ENCODE measurements at regions not wholly inside any gene's neighbourhood (a gene's known extent, or its start where the extent isn't known, plus 50 kb on each side); places are given as distances from the start of the nearest gene placed in this dataset.
"Not testable (repeated sequence)": the region's sequence is repeated elsewhere in the genome, so short reads cannot be mapped to it uniquely, and the experiment has no call there.

GRCh38 chr16:76681296-76681695, 404.1 kb downstream of the CNTNAP4 start:
- Histone ChIP-seq H3K27ac (no peak overlapping the region), H3K9me3 (no peaks in the 10 kb centered on the region), H3K36me3 (no peaks in the 10 kb centered on the region), H3K27me3 (no peaks in the 10 kb centered on the region), H3K4me3 (no peak overlapping the region), H3K4me1 (no peaks in the 10 kb centered on the region)
- TF ChIP-seq POLR2A (IDR thresholded peaks at IDR 0.05) (no peak), POLR2AphosphoS5 (IDR thresholded peaks at IDR 0.05) (no peak)
- TF ChIP-seq, protein P1, sequence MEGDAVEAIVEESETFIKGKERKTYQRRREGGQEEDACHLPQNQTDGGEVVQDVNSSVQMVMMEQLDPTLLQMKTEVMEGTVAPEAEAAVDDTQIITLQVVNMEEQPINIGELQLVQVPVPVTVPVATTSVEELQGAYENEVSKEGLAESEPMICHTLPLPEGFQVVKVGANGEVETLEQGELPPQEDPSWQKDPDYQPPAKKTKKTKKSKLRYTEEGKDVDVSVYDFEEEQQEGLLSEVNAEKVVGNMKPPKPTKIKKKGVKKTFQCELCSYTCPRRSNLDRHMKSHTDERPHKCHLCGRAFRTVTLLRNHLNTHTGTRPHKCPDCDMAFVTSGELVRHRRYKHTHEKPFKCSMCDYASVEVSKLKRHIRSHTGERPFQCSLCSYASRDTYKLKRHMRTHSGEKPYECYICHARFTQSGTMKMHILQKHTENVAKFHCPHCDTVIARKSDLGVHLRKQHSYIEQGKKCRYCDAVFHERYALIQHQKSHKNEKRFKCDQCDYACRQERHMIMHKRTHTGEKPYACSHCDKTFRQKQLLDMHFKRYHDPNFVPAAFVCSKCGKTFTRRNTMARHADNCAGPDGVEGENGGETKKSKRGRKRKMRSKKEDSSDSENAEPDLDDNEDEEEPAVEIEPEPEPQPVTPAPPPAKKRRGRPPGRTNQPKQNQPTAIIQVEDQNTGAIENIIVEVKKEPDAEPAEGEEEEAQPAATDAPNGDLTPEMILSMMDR (IDR thresholded peaks at IDR 0.05): no peak
- intact Hi-C loops (cut with DNase I; ENCODE audit: low total_unique reads): no loop called here
- DNase-seq (ENCODE audit: low spot score in 2 of 2): no peak

DNA sequence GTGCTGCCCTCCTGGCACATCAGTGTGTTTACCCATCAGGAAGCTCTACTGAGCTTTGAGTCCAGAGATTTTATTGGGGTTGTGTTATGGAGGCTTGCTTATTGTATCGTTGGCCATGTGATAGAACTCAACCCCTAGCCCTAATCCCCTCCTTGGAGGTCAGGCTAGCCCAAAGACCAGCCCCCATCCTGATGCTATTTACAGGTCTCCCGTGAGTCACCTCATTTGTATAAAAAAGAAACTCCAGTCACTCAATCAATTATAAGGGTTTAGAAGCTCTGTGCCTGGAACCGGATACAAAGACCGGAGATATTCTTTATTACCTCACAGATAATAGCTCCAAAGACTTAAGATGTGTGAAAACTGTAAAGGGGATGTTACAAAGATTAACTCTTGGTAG, 405.9 kb downstream of the CNTNAP4 start:
- Histone ChIP-seq H3K4me3 (no peak overlapping the region), H3K9me3 (no peaks in the 10 kb centered on the region), H3K27me3 (no peaks in the 10 kb centered on the region), H3K27ac (no peak overlapping the region), H3K36me3 (no peaks in the 10 kb centered on the region), H3K4me1 (no peaks in the 10 kb centered on the region)
- no peak for DNase-seq (ENCODE audit: low spot score in 2 of 2)
- TF ChIP-seq, protein P1 (IDR thresholded peaks at IDR 0.05): no peak
- intact Hi-C loops (cut with DNase I; ENCODE audit: low total_unique reads): no loop called here

DNA sequence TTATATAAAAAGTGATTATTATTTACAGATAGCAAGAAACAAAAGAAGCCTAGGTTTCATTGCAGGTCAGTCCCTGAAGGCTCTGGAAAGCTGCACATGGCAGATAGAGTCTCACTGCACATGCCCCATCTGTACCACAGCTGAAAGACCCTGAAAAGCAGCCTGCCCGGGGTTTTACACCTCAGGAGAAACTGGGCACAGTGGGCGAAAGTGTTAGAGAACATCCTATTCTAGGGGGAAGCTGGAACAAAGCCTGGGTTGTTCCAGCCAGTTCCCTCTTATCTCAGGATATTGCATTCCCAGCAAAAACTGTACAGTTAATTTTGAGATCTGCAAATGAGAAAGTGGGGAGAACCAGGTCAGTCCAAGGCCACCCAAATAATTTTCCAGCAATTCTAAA, 419.7 kb downstream of the CNTNAP4 start:
- no peak for TF ChIP-seq POLR2AphosphoS5 (IDR thresholded peaks at IDR 0.05)
- TF ChIP-seq POLR2A (IDR thresholded peaks at IDR 0.05): no peak
- TF ChIP-seq, protein P1 (IDR thresholded peaks at IDR 0.05): no peak
- Histone ChIP-seq H3K4me1 (no peaks in the 10 kb centered on the region), H3K9me3 (no peaks in the 10 kb centered on the region), H3K36me3 (no peaks in the 10 kb centered on the region), H3K27ac (no peak overlapping the region), H3K4me3 (no peak overlapping the region), H3K27me3 (no peaks in the 10 kb centered on the region)
- intact Hi-C loops (cut with DNase I; ENCODE audit: low total_unique reads): no loop called here
- no peak for DNase-seq (ENCODE audit: low spot score in 2 of 2)

DNA sequence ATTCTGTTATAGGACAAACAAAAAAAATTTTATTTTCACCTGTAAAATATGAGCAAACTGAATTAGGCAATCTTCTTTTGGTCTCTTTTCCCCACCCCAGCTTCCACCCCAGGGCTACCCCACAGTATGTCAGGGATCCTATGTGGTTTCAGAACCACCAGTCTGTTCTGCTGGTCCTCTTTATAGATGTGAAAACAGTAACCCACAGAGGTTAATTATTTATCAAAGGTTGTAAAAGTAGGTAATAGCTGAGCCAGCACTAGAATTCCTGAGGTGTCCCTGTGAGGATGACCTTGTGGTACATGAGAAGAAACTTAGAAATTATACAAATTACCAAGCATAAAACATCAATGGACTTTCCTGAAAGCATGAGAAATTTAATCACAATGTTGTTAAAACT, 428.7 kb downstream of the CNTNAP4 start:
- H3K27me3 ChIP-seq: no peaks in the 10 kb centered on the region
- no peak for DNase-seq (ENCODE audit: low spot score in 2 of 2)
- intact Hi-C loops (cut with DNase I; ENCODE audit: low total_unique reads): no loop called here
- H3K27ac ChIP-seq: no peak overlapping the region
- no peaks in the 10 kb centered on the region for H3K36me3 ChIP-seq
- TF ChIP-seq POLR2AphosphoS5 (IDR thresholded peaks at IDR 0.05): no peak
- TF ChIP-seq, protein P1 (IDR thresholded peaks at IDR 0.05): no peak
- TF ChIP-seq POLR2A (IDR thresholded peaks at IDR 0.05): no peak
- H3K9me3 ChIP-seq: no peaks in the 10 kb centered on the region
- no peaks in the 10 kb centered on the region for H3K4me1 ChIP-seq
- no peak overlapping the region for H3K4me3 ChIP-seq

DNA sequence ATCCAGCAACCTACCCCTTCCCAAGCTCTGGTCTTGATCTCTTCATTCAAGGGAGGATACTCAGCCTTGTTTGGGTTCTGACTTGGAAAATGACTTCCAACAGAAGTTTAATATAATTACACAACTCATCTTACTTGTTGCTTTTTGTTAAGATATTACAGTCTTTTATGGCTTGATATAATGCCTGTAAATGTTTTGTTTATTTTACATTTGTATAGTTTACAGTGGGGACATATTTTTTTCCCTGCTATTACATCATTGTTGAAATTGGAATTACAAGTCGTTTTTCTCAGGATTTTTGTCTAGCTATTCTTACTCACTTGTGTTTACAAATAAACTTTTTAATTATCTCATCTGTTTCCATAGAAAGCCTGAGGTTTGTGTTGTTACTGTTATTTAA, 436.0 kb downstream of the CNTNAP4 start:
- H3K4me3 ChIP-seq: no peak overlapping the region
- no peak overlapping the region for H3K27ac ChIP-seq
- TF ChIP-seq POLR2AphosphoS5 (IDR thresholded peaks at IDR 0.05) (no peak), POLR2A (IDR thresholded peaks at IDR 0.05) (no peak)
- TF ChIP-seq, protein P1 (IDR thresholded peaks at IDR 0.05): no peak
- DNase-seq (ENCODE audit: low spot score in 2 of 2): no peak
- no peaks in the 10 kb centered on the region for H3K27me3 ChIP-seq
- no peaks in the 10 kb centered on the region for H3K36me3 ChIP-seq
- intact Hi-C loops (cut with DNase I; ENCODE audit: low total_unique reads): no loop called here
- H3K9me3 ChIP-seq: no peaks in the 10 kb centered on the region
- no peaks in the 10 kb centered on the region for H3K4me1 ChIP-seq

DNA sequence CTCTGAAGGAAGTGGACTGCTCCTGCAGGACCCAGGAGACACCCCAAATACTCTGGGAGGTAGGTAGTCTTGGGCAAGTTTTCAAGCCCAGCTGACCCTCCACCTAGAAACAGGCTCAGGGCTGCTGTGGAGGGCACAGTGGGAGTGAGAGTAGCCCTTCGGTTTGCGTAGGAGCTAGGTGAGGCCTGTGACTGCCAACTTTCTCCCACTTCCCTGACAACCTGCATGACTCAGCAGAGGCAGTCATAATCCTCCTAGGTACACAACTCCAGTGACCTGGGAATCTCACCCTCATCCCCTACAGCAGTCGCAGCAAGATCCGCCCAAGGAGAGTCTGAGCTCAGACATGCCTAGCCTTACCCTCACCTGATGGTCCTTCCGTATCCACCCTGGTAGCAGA, 439.1 kb downstream of the CNTNAP4 start:
- H3K4me1 ChIP-seq; H3K4me3 ChIP-seq; H3K27me3 ChIP-seq; DNase-seq (ENCODE audit: low spot score in 2 of 2); intact Hi-C loops (cut with DNase I; ENCODE audit: low total_unique reads); H3K27ac ChIP-seq; H3K36me3 ChIP-seq; H3K9me3 ChIP-seq: not testable (repeated sequence)

Measured in breast epithelium (tissue), 4 donors.